Thoracic aorta (tissue), 2 donors: ENCODE measurements at regions not wholly inside any gene's neighbourhood (a gene's known extent, or its start where the extent isn't known, plus 50 kb on each side); places are given as distances from the start of the nearest gene placed in this dataset.

ENCODE experiments used
- ATAC-seq: fragments of 150-250 bp; one replicate; pipeline ENCODE4 v1.8.0; 2017; ENCODE audit warnings: low read depth; ENCODE audit not compliant: insufficient number of reproducible peaks, low FRiP score
- DNase-seq: peaks from one replicate; pipeline ENCODE4 v3.0.0-alpha.2; 2020; ENCODE audit warnings: low spot score
- H3K27ac ChIP-seq, 2 donors: fragments of 200-600 bp; sonication (generic); 1 replicate in 1 of 2; 2 replicates in 1 of 2; pipeline ENCODE4 v1.5.1; 2016; ENCODE audit warnings: mild to moderate bottlenecking in 2 of 2, moderate library complexity in 2 of 2
- H3K27me3 ChIP-seq: fragments of 200-600 bp; sonication (generic); replicated peaks from 2 replicates; pipeline ENCODE4 v1.6.0; 2016; ENCODE audit warnings: mild to moderate bottlenecking; ENCODE audit not compliant: insufficient read depth
- H3K36me3 ChIP-seq: fragments of 200-600 bp; sonication (generic); one replicate; pipeline ENCODE4 v1.5.1; 2016
- H3K4me1 ChIP-seq, 2 donors: fragments of 200-600 bp; sonication (generic); 1 replicate in 1 of 2; 2 replicates in 1 of 2; pipeline versions ENCODE4 v1.5.1 to v1.6.0; 2016; ENCODE audit warnings: low read depth in 2 of 2, mild to moderate bottlenecking in 1 of 2; ENCODE audit not compliant: control insufficient read depth in 1 of 2
- H3K4me3 ChIP-seq: fragments of 200-600 bp; sonication (generic); 2 replicates; pipeline ENCODE4 v1.5.1; 2016; ENCODE audit warnings: mild to moderate bottlenecking
- H3K9me3 ChIP-seq: fragments of 200-600 bp; sonication (generic); 2 replicates; pipeline ENCODE4 v1.5.1; 2016
- CTCF ChIP-seq: fragments of 200-600 bp; sonication (generic); IDR thresholded peaks from one replicate; pipeline ENCODE4 v1.5.1; 2019; ENCODE audit warnings: antibody characterized with exemption

- Histone ChIP-seq H3K4me1 (peaks cover 6% of the 10 kb centered on the region in 2 donors), H3K4me3 (no peak overlapping the region), H3K36me3 (no peaks in the 10 kb centered on the region), H3K27me3 (no peaks in the 10 kb centered on the region), H3K9me3 (no peaks in the 10 kb centered on the region), H3K27ac (peak overlapping the region in 1 of 2 donors; percentile 23)
- DNase-seq (no peak), ATAC-seq (no peak)
- TF ChIP-seq CTCF: no peak
Observed at GRCh38 chr2:22487036-22487435, 897.9 kb upstream of the KLHL29 start.

GRCh38 chr2:22487541-22487940 is 897.4 kb upstream of the KLHL29 start:
- H3K9me3 ChIP-seq: no peaks in the 10 kb centered on the region
- H3K27me3 ChIP-seq: no peaks in the 10 kb centered on the region
- ATAC-seq: no peak
- peaks cover 6% of the 10 kb centered on the region in 2 donors for H3K4me1 ChIP-seq
- no peak for DNase-seq
- no peak overlapping the region for H3K4me3 ChIP-seq
- H3K36me3 ChIP-seq: no peaks in the 10 kb centered on the region
- TF ChIP-seq CTCF: no peak
- no peak overlapping the region for H3K27ac ChIP-seq

- Histone ChIP-seq H3K9me3 (no peaks in the 10 kb centered on the region), H3K36me3 (no peaks in the 10 kb centered on the region), H3K4me1 (peaks cover 0 to 2% of the 10 kb centered on the region in 2 donors), H3K27me3 (no peaks in the 10 kb centered on the region), H3K27ac (no peak overlapping the region), H3K4me3 (no peak overlapping the region)
- ATAC-seq (no peak), DNase-seq (no peak)
- TF ChIP-seq CTCF: no peak
Observed at GRCh38 chr2:22491442-22491841, 893.5 kb upstream of the KLHL29 start.

- no peaks in the 10 kb centered on the region for H3K36me3 ChIP-seq
- no peak for TF ChIP-seq CTCF
- ATAC-seq (no peak), DNase-seq (no peak)
- H3K4me1 ChIP-seq: peaks cover 4 to 12% of the 10 kb centered on the region in 2 donors
- no peaks in the 10 kb centered on the region for H3K9me3 ChIP-seq
- no peak overlapping the region for H3K4me3 ChIP-seq
- H3K27ac ChIP-seq: no peak overlapping the region
- H3K27me3 ChIP-seq: no peaks in the 10 kb centered on the region
Observed at GRCh38 chr2:22494156-22494555, 890.8 kb upstream of the KLHL29 start.

GRCh38 chr2:22497064-22497463 is 887.9 kb upstream of the KLHL29 start:
- no peaks in the 10 kb centered on the region for H3K36me3 ChIP-seq
- peaks cover 9 to 26% of the 10 kb centered on the region in 2 donors for H3K4me1 ChIP-seq
- ATAC-seq (no peak), DNase-seq (no peak)
- H3K27ac ChIP-seq: no peak overlapping the region
- no peaks in the 10 kb centered on the region for H3K9me3 ChIP-seq
- no peak overlapping the region for H3K4me3 ChIP-seq
- H3K27me3 ChIP-seq: no peaks in the 10 kb centered on the region
- TF ChIP-seq CTCF: no peak
